GM12892 (cell line): ENCODE measurements at regions not wholly inside any gene's neighbourhood (a gene's known extent, or its start where the extent isn't known, plus 50 kb on each side); places are given as distances from the start of the nearest gene placed in this dataset.

Experiments used
- POLR2A ChIP-seq: IDR thresholded peaks from 2 replicates; pipeline ENCODE4 v1.6.1; 2011; ENCODE audit warnings: low read depth, low read length, control low read depth
- POLR2AphosphoS5 ChIP-seq: IDR thresholded peaks from 2 replicates; pipeline ENCODE4 v1.6.1; 2011; ENCODE audit warnings: low read depth, low read length, control low read depth
- TAF1 ChIP-seq: IDR thresholded peaks from 2 replicates; pipeline ENCODE4 v1.6.1; 2011; ENCODE audit warnings: low read depth, mild to moderate bottlenecking, control low read depth, low read length, borderline replicate concordance

GRCh38 chr3:94345101-94345500, 282.2 kb downstream of the NSUN3 start:
- TF ChIP-seq POLR2A (no peak), POLR2AphosphoS5 (no peak), TAF1 (no peak)
